ENCODE measurements at regions not wholly inside any gene's neighbourhood (a gene's known extent, or its start where the extent isn't known, plus 50 kb on each side); places are given as distances from the start of the nearest gene placed in this dataset.

- DNase-seq, result no peak
Observed at GRCh38 chr4:8697826-8698225, 105.3 kb downstream of the CPZ start.

GRCh38 chr4:8696369-8697127 lies 104.0 kb downstream of the CPZ start:
- DNase-seq, result no peak

GRCh38 chr4:8695237-8696219 lies 103.0 kb downstream of the CPZ start:
- DNase-seq, result no peak

- DNase-seq, result no peak
Observed at GRCh38 chr4:8694651-8695151, 102.1 kb downstream of the CPZ start.

- DNase-seq, result no peak
Observed at GRCh38 chr4:8694226-8694625, 101.7 kb downstream of the CPZ start.

- DNase-seq, result no peak
Observed at GRCh38 chr4:8691151-8691775, 98.7 kb downstream of the CPZ start.

GRCh38 chr4:8690216-8691150 lies 97.9 kb downstream of the CPZ start:
- no peak for DNase-seq

- DNase-seq, result no peak
Observed at GRCh38 chr4:8689741-8690140, 97.2 kb downstream of the CPZ start.

GRCh38 chr4:8688908-8689445 lies 96.4 kb downstream of the CPZ start:
- DNase-seq, result no peak

- no peak for DNase-seq
Observed at GRCh38 chr4:8688041-8688907, 95.7 kb downstream of the CPZ start.

GRCh38 chr4:8687083-8687482 lies 94.5 kb downstream of the CPZ start:
- no peak for DNase-seq

- DNase-seq, result no peak
Observed at GRCh38 chr4:8685831-8686230, 93.3 kb downstream of the CPZ start.

- DNase-seq, result no peak
Observed at GRCh38 chr4:8683462-8683861, 90.9 kb downstream of the CPZ start.

GRCh38 chr4:8682725-8683124 lies 90.2 kb downstream of the CPZ start:
- no peak for DNase-seq

GRCh38 chr4:8682296-8682695 lies 89.7 kb downstream of the CPZ start:
- DNase-seq, result no peak

- no peak for DNase-seq
Observed at GRCh38 chr4:8681391-8681790, 88.8 kb downstream of the CPZ start.

GRCh38 chr4:8679032-8679431 lies 86.5 kb downstream of the CPZ start:
- DNase-seq, result no peak

- no peak for DNase-seq
Observed at GRCh38 chr4:8676676-8677075, 84.1 kb downstream of the CPZ start.

- no peak for DNase-seq
Observed at GRCh38 chr4:8675906-8676305, 83.3 kb downstream of the CPZ start.

- peak; percentile 4 for DNase-seq
Observed at GRCh38 chr4:8675383-8675782, 82.8 kb downstream of the CPZ start.
